ENCODE measurements at regions not wholly inside any gene's neighbourhood (a gene's known extent, or its start where the extent isn't known, plus 50 kb on each side); places are given as distances from the start of the nearest gene placed in this dataset.

DNA sequence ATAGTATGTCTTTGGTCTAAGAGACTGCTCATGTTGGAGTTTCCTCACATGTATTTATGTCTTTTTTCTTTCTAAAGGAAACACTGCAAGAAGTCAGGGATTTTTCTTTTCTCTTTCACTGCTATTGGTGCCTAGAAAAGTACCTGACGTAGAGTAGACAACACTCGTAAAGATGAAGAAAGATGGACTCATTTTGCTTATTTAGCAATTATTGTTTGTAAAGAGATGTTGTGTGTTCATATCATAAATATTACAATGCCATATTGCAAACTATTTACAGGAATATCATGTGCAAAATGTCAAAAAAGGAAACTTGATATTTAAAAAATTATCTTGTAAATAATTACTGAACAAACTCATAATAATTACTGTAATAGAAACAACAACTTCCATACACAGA is 2711.5 kb upstream of the PCDH20 start:
- TF ChIP-seq, protein P1, sequence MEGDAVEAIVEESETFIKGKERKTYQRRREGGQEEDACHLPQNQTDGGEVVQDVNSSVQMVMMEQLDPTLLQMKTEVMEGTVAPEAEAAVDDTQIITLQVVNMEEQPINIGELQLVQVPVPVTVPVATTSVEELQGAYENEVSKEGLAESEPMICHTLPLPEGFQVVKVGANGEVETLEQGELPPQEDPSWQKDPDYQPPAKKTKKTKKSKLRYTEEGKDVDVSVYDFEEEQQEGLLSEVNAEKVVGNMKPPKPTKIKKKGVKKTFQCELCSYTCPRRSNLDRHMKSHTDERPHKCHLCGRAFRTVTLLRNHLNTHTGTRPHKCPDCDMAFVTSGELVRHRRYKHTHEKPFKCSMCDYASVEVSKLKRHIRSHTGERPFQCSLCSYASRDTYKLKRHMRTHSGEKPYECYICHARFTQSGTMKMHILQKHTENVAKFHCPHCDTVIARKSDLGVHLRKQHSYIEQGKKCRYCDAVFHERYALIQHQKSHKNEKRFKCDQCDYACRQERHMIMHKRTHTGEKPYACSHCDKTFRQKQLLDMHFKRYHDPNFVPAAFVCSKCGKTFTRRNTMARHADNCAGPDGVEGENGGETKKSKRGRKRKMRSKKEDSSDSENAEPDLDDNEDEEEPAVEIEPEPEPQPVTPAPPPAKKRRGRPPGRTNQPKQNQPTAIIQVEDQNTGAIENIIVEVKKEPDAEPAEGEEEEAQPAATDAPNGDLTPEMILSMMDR (IDR thresholded peaks at IDR 0.05; ENCODE audit: low read length), result no peak
- TF ChIP-seq EZH2 (optimal IDR thresholded peaks at IDR 0.05; ENCODE audit: low read depth, low read length), result no peak
- no peak for TF ChIP-seq EZH2phosphoT487 (IDR thresholded peaks at IDR 0.05; ENCODE audit: low read length)

All from MM.1S (cell line).